Upper lobe of left lung (tissue), 4 donors: ENCODE measurements at regions not wholly inside any gene's neighbourhood (a gene's known extent, or its start where the extent isn't known, plus 50 kb on each side); places are given as distances from the start of the nearest gene placed in this dataset.

Experiments
- CTCF ChIP-seq, 6 experiments: fragments of 450-650 bp in 4 of 6; fragments of 200-600 bp in 2 of 6; sonication (generic) in 2 of 6; IDR thresholded peaks; one replicate each; pipeline ENCODE4 v1.5.1; 2016 to 2019; ENCODE audit warnings: antibody characterized with exemption in 6 of 6
- EP300 ChIP-seq, 4 donors: sonication (generic); formaldehyde crosslinking; IDR thresholded peaks; one replicate each; pipeline ENCODE4 v1.5.1; 2017; ENCODE audit warnings: antibody characterized with exemption in 4 of 4, control low read depth in 2 of 4
- POLR2A ChIP-seq, 4 donors: fragments of 450-650 bp; IDR thresholded peaks; one replicate each; pipeline ENCODE4 v1.5.1; 2016 to 2017; ENCODE audit warnings: antibody characterized with exemption in 4 of 4, mild to moderate bottlenecking in 2 of 4
- POLR2AphosphoS5 ChIP-seq, 2 donors: sonication (generic); formaldehyde crosslinking; IDR thresholded peaks; one replicate each; pipeline ENCODE4 v1.5.1; 2017; ENCODE audit warnings: antibody characterized with exemption in 2 of 2

- no peak for TF ChIP-seq POLR2A (IDR thresholded peaks at IDR 0.05)
- TF ChIP-seq CTCF (IDR thresholded peaks at IDR 0.05) = no peak
- no peak for TF ChIP-seq POLR2AphosphoS5 (IDR thresholded peaks at IDR 0.05)
- TF ChIP-seq EP300 (IDR thresholded peaks at IDR 0.05) = no peak
These were observed 416.3 kb upstream of the ATP2B1 start for GRCh38 chr12:90124914-90125313.
